D721Med (cell line): ENCODE measurements at regions not wholly inside any gene's neighbourhood (a gene's known extent, or its start where the extent isn't known, plus 50 kb on each side); places are given as distances from the start of the nearest gene placed in this dataset.

Experiments used
- DNase-seq: peaks from one replicate; pipeline ENCODE4 v3.0.0; 2011; ENCODE audit warnings: low spot score; ENCODE audit not compliant: insufficient read length
- FAIRE-seq: peaks from 2 replicates; lab custom pipeline; 2011; peaks lifted over from hg19 to GRCh38; lab: Jason Lieb, UNC
- CTCF ChIP-seq: IDR thresholded peaks from 2 replicates; pipeline ENCODE4 v1.5.1; 2012; ENCODE audit warnings: mild to moderate bottlenecking, control low read depth; ENCODE audit not compliant: insufficient read depth; ENCODE audit errors: missing control alignments

DNA sequence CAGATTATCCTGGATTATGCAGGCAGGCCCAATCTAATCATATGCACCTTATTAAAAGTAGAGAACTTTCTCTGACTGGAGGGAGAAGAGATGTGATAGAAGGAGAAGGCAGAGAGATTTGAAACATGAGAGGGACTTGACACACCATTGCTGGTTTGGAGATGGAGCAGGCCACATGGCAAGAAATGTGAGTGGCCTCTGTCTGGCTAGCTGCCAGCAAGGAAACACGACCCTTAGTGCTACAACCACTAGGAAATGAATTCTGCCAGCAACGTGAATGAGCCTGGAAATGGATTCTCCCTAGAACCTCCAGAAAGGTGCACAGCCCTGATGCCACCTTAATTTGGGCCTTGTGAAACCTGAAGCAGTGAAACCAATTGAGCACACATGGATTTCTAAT, 79.5 kb upstream of the MBNL3 start:
- FAIRE-seq = peak; percentile 51

GRCh38 chrX:132565273-132565672, 76.4 kb upstream of the MBNL3 start:
- FAIRE-seq = no peak
- no peak for TF ChIP-seq CTCF
- DNase-seq = no peak

More for the DNA sequence above, 79.5 kb upstream of the MBNL3 start:
- no peak for DNase-seq
- no peak for TF ChIP-seq CTCF

DNA sequence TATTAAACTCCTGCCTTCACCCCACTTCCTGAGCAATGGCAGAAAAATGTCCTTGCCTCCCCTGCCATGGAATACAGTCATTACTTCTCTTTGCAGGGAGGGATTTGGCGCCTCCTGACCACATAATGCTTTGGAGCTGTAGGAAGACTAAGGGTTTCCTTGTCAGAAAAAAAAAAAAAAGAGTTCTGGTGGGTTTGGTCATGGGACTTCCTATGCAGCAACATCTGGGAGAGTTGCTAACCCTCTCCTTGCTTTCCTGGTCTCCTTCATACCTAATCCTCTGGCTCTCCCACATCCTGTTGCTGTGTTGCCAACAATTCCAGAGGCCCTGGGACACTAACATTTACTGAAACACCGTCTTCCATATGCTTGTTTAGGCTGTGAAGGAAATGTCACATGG, 75.1 kb upstream of the MBNL3 start:
- no peak for TF ChIP-seq CTCF
- FAIRE-seq = no peak
- DNase-seq = no peak

DNA sequence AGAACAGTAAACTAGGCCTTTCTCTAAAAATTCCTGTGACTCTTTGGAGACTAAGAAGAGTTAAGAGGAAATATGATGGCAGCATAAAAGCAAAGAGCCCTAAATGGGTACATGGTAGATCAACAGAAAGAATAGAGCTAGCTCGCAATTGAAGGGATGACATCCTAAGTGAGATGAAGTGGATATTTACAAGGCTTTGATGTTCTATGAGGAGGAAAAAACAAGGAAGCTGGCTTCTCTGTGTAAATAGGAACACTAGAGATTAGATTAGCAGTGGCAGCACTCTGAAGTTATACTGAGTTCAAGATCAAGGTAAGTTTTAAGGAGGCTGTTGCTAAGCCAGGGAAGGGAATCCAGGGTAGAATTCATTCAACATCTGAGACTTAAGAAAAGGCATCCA, 73.1 kb upstream of the MBNL3 start:
- FAIRE-seq (no peak), DNase-seq (no peak)
- TF ChIP-seq CTCF = no peak

GRCh38 chrX:132561483-132561882, 72.6 kb upstream of the MBNL3 start:
- no peak for TF ChIP-seq CTCF
- no peak for DNase-seq
- no peak for FAIRE-seq

GRCh38 chrX:132559101-132559500, 70.3 kb upstream of the MBNL3 start:
- FAIRE-seq = no peak

DNA sequence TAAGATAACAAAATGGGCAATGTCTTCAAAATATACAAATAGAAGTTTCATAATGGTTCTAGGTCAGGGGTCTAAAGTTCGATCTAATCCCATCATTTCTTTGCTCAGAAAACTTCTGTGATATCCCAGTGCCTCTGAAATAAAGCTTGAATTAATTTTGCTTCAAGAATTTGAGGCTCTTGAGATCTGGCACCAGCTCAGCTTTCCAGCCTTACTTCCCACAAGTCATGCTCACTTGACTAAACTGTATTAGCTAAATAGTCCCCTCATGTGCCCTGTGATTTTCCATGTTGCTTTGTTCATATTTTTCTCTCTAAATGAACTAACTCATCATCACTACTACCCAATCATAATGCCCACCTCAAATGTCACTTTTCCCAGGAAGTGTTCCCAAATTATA, 50.8 kb upstream of the MBNL3 start:
- TF ChIP-seq CTCF = no peak
- FAIRE-seq = no peak
- no peak for DNase-seq

More at GRCh38 chrX:132559101-132559500, 70.3 kb upstream of the MBNL3 start:
- no peak for DNase-seq
- no peak for TF ChIP-seq CTCF
